HG03520 (cell line): ENCODE measurements at regions not wholly inside any gene's neighbourhood (a gene's known extent, or its start where the extent isn't known, plus 50 kb on each side); places are given as distances from the start of the nearest gene placed in this dataset.

Experiments
- ATAC-seq: cut with Tn5 transposase; IDR thresholded peaks from one replicate; pipeline ENCODE4 v1.9.1; 2021; ENCODE audit warnings: mild to moderate bottlenecking, moderate library complexity; ENCODE audit not compliant: unreplicated experiment

DNA sequence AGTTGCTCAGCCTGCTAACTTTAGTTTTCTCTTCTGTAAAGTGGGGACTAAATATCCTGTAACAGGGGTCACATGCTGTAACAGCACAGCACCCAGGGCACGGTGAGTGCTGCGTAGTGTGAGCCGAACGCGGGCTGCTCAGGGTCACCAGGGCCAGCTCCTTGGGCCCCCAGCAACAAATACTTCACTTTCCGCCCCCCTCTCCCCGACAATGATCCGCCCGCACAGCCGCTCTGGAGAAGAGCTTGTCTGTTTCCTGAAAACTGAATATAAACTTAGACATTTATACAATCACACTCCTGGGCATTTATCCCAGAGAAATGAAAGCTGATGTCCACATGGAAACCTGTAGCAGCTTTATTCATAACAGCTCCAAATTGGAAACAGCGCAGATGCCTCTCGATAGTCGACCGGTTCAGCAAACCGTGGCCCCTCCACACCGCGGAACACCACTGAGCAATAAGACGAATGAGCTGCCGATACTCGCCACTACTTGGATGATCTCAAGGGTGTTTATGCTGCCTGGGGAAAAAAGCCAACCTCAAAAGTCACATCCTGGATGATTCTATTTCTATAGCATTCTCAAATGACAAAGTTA is 267.2 kb downstream of the PARN start:
- ATAC-seq, result no peak

- no peak for ATAC-seq
These were observed 269.6 kb downstream of the PARN start for GRCh38 chr16:14360326-14361037.

GRCh38 chr16:14358697-14359305 is 271.3 kb downstream of the PARN start:
- ATAC-seq, result no peak

- no peak for ATAC-seq
These were observed 272.7 kb downstream of the PARN start for GRCh38 chr16:14357328-14357727.

DNA sequence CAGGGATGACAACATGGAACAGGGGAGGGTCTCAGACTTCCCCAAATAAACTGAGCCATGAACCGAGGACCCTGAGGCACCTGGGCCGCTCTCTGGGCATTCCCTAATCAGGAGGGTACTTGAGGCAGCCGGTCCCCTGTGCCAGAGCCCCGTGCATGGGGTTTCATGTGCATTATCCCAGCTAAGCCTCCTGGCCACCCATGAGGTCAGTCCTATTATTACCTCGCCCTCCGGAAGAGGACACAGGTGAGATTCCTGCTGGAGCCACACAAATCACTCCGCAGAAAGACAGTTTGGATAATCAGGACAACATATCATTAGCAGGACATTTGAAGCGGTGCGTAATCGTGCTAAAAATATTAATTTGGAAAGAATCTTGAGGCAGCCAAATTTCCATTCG is 274.0 kb downstream of the PARN start:
- no peak for ATAC-seq

DNA sequence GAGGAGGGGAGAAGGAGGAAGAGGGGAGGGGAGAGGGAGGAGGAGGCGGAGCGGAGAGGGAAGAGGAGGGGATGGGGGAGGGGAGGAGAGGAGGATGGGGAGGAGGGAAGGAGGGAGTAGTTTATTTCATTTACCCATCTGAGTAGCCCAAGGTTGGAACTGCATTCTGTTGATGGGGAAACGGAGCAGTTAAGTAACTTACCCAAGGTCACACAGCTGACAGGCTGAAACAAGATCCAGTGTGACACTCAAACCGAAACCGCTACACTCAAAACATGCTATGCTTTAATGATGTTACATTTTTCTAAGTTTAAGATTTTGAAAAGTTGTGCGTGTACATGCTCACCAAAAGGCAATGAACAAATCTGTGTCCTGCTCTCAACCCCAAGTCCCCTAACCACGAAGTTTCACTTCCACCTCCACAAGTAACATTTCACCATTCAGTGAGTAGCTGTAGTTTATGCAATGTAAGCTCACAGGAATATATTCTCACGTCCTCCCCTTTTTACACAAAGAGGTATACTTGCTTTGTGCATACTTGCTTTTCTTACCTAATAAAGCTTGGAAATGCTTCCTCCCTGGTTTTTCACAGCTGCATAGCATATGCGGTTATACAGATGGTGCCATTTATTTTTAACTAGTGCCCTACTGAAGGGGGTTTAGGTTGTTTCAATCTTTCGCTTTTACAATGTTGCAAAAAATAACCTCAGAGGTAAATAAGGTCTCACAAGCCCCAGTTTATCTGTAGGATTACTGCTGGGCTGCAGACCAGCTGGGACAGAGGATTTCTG is 275.3 kb downstream of the PARN start:
- peak; percentile 92 for ATAC-seq

DNA sequence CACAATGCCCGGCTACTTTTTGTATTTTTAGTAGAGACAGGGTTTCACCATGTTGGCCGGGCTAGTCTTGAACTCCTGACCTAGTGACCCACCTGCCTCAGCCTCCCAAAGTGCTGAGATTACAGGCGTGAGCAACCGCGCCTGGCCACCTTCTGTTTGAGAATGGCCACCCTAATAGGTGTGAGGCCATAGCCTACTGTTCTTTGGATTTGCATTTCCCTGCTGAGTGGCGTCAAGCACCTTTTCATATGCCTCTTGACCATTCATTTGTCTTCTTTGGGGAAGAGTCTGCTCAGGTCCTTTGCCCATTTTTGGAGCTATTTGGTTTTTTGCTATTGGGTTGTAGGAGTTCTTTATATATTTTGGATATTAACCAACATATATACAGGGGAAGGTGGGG is 276.7 kb downstream of the PARN start:
- no peak for ATAC-seq

- ATAC-seq, result no peak
These were observed 278.4 kb downstream of the PARN start for GRCh38 chr16:14351647-14352046.

GRCh38 chr16:14350626-14351025 is 279.4 kb downstream of the PARN start:
- ATAC-seq, result no peak

DNA sequence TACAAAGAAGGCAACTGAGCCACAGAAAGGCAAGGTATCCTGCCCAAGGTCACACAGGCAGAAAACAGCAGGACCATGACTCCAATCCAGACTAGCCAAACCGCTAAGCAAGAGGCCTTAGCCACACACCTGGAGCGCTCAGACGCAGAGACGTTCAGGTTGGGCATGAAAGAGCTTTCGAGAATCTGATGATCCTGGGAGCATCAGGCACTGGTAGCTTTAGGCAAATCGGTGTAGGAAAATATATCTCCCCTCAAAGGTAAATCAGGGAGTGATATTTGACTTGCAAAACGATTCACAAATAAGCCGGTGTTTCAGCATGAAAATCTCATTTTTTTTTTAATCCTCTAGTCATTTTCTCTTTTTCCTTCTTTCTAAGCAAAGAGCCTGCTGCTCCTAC is 279.0 kb downstream of the MRTFB start:
- no peak for ATAC-seq

DNA sequence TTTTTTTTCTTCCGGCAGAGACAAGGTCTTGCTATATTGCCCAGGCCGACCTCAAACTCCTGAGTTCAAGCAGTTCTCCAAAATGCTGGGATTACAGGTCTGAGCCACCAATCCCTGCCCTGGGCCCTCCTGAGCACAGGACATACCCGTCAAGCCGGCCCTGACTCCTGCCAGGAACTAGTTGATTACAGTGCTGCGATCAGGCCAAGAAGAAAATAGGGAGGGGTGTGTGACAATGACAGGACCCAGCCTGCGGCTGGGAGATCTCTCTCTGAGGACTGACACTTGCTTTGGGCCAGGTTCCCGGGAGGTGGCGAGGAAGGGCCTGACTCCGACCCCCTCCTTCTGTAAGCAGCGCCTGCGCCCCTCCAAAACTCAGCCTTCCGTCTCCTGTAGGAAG is 276.6 kb downstream of the MRTFB start:
- ATAC-seq, result no peak

DNA sequence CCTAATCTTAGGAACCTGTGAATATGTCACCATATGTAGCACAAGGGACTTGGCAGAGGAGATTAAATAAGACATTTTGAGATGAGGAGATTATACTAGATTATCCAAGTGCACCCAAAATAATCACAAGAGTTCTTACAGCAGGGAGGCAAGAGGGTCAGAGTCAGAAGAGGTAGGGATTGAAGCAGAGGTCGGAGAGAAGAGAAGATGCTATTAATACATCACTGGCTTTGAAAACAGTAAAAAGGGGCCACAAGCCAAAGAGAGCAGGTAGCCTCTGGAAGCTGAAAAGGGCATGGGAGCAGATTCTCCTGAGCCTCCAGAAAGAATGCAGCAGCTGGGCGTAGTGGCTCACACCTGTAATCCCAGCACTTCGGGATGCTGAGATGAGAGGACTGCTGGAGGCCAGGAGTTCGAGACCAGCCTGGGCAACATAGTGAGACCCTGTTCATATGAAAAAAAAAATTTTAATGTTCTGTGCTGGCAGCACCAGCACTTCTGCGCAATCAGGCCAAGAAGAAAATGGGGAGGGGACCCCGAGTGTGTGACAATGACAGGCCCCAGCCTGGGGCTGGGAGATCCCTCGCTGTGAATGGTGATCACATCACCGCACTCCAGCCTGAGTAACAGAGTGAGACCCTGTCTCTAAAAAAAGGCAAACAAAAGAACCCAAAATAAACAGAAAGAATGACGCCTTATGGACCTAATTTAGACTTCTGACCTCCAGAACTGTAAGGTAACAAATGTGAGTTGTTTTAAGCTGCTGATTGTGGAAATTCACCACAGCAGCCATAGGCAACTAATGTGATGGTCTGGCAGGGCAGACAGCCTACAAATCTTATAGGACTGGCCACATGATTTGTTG is 275.4 kb downstream of the MRTFB start:
- no peak for ATAC-seq

DNA sequence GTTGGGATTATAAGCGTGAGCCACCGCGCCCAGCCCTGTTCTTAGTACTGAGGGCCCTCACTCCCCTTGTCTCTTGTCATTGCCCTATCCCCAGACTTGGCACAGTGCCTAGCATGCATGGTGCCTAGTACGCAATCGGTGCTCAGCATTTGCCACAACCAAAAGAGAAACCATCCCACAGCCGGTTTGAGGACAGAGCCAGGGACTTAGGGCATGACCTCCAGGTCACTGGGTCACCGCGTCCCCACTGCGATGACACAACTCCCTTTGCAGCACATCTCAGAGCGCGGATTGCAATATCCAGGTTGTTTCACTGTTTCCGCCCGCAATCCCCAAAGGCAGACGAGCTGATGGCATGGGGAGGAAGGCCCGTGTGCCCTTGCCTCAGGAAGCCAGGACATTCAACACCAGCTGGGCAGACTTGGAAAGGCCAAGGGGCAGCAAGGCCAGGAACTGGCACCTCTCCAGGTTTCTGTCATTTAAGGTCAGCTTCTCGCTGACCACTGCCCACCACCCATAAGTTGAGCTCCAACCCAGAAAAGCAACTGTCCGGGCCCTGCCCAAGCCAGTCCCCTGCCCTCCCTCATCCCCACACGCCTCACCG is 274.5 kb downstream of the MRTFB start:
- ATAC-seq, result no peak

- no peak for ATAC-seq
These were observed 273.8 kb downstream of the MRTFB start for GRCh38 chr16:14344945-14345344.

GRCh38 chr16:14344292-14344691 is 273.2 kb downstream of the MRTFB start:
- ATAC-seq, result no peak

GRCh38 chr16:14341324-14342225 is 270.5 kb downstream of the MRTFB start:
- ATAC-seq, result no peak

- ATAC-seq, result no peak
These were observed 268.6 kb downstream of the MRTFB start for GRCh38 chr16:14339694-14340093.

DNA sequence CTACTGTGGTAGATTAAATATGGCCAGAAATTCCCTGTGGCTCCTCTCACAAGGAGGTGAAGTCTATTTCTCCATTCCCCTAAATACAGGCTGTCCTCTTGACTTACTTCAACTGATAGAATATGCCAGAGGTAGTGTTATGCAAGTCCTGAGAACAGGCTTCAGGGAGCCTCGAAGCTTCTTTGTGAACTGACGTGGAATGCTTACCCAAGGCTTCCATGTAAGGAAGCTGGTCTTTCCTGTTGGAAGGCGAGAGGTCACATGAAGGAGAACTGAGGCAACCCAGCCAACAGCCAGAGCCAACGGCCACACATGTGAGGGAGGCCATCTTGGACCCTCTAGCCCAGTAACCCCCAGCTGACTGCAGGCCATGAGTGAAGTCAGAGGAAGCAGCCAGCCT is 267.9 kb downstream of the MRTFB start:
- no peak for ATAC-seq

GRCh38 chr16:14338236-14338635 is 267.1 kb downstream of the MRTFB start:
- ATAC-seq, result no peak
